ENCODE measurements at regions not wholly inside any gene's neighbourhood (a gene's known extent, or its start where the extent isn't known, plus 50 kb on each side); places are given as distances from the start of the nearest gene placed in this dataset.

- TF ChIP-seq, protein P1, sequence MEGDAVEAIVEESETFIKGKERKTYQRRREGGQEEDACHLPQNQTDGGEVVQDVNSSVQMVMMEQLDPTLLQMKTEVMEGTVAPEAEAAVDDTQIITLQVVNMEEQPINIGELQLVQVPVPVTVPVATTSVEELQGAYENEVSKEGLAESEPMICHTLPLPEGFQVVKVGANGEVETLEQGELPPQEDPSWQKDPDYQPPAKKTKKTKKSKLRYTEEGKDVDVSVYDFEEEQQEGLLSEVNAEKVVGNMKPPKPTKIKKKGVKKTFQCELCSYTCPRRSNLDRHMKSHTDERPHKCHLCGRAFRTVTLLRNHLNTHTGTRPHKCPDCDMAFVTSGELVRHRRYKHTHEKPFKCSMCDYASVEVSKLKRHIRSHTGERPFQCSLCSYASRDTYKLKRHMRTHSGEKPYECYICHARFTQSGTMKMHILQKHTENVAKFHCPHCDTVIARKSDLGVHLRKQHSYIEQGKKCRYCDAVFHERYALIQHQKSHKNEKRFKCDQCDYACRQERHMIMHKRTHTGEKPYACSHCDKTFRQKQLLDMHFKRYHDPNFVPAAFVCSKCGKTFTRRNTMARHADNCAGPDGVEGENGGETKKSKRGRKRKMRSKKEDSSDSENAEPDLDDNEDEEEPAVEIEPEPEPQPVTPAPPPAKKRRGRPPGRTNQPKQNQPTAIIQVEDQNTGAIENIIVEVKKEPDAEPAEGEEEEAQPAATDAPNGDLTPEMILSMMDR (IDR thresholded peaks at IDR 0.05; ENCODE audit: low read depth, low read length): no peak
- no peak for TF ChIP-seq EZH2phosphoT487 (IDR thresholded peaks at IDR 0.05; ENCODE audit: low read depth)
Measured at GRCh38 chr4:100819505-100819904, 301.7 kb upstream of the EMCN start.
